ENCODE measurements at regions not wholly inside any gene's neighbourhood (a gene's known extent, or its start where the extent isn't known, plus 50 kb on each side); places are given as distances from the start of the nearest gene placed in this dataset.

GRCh38 chr17:71071837-71072236 is 902.5 kb downstream of the KCNJ2 start:
- no peak for TF ChIP-seq EZH2 (IDR thresholded peaks at IDR 0.05; ENCODE audit: low read depth, unreplicated experiment)
- no peak for TF ChIP-seq CTCF (conservative IDR thresholded peaks at IDR 0.05; ENCODE audit: low read depth in 2 of 2)
- no peak for TF ChIP-seq POLR2AphosphoS5 (IDR thresholded peaks at IDR 0.05; ENCODE audit: low read depth)
- no peak for TF ChIP-seq EZH2phosphoT487 (IDR thresholded peaks at IDR 0.05; ENCODE audit: unreplicated experiment)
- TF ChIP-seq STAT1 (IDR thresholded peaks at IDR 0.05; ENCODE audit: unreplicated experiment), result no peak
- TF ChIP-seq, protein P1, sequence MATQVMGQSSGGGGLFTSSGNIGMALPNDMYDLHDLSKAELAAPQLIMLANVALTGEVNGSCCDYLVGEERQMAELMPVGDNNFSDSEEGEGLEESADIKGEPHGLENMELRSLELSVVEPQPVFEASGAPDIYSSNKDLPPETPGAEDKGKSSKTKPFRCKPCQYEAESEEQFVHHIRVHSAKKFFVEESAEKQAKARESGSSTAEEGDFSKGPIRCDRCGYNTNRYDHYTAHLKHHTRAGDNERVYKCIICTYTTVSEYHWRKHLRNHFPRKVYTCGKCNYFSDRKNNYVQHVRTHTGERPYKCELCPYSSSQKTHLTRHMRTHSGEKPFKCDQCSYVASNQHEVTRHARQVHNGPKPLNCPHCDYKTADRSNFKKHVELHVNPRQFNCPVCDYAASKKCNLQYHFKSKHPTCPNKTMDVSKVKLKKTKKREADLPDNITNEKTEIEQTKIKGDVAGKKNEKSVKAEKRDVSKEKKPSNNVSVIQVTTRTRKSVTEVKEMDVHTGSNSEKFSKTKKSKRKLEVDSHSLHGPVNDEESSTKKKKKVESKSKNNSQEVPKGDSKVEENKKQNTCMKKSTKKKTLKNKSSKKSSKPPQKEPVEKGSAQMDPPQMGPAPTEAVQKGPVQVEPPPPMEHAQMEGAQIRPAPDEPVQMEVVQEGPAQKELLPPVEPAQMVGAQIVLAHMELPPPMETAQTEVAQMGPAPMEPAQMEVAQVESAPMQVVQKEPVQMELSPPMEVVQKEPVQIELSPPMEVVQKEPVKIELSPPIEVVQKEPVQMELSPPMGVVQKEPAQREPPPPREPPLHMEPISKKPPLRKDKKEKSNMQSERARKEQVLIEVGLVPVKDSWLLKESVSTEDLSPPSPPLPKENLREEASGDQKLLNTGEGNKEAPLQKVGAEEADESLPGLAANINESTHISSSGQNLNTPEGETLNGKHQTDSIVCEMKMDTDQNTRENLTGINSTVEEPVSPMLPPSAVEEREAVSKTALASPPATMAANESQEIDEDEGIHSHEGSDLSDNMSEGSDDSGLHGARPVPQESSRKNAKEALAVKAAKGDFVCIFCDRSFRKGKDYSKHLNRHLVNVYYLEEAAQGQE (IDR thresholded peaks at IDR 0.05; ENCODE audit: unreplicated experiment), result no peak
- no peak for TF ChIP-seq CREB1 (CRISPR knock-in tag; IDR thresholded peaks at IDR 0.05; ENCODE audit: low read depth)
- TF ChIP-seq NANOG (IDR thresholded peaks at IDR 0.05; ENCODE audit: borderline replicate concordance), result no peak

Data from GM23338 (cell line).